Smooth muscle cell (in vitro differentiated cells): ENCODE measurements at regions not wholly inside any gene's neighbourhood (a gene's known extent, or its start where the extent isn't known, plus 50 kb on each side); places are given as distances from the start of the nearest gene placed in this dataset.

Source experiments
- DNase-seq: peaks from one replicate; lab custom pipeline; 2025; ENCODE audit not compliant: unreplicated experiment; lab: John Stamatoyannopoulos, UW
- H2AFZ ChIP-seq: fragments of 200-600 bp; sonication (generic); 2 replicates; pipeline ENCODE4 v1.6.0; 2016; ENCODE audit warnings: antibody characterized with exemption, low read depth, mild to moderate bottlenecking
- H3F3A ChIP-seq: fragments of 200-600 bp; sonication (generic); 2 replicates; pipeline ENCODE4 v1.6.0; 2017; ENCODE audit warnings: antibody characterized with exemption, low read depth
- H3K27ac ChIP-seq: fragments of 200-600 bp; sonication (generic); 2 replicates; pipeline ENCODE4 v1.5.1; 2016; ENCODE audit warnings: low read depth, mild to moderate bottlenecking
- H3K27me3 ChIP-seq: fragments of 200-600 bp; sonication (generic); 2 replicates; pipeline ENCODE4 v1.6.1; 2016; ENCODE audit warnings: low read depth, mild to moderate bottlenecking
- H3K36me3 ChIP-seq: fragments of 200-600 bp; sonication (generic); 2 replicates; pipeline ENCODE4 v1.5.1; 2016; ENCODE audit warnings: low read depth
- H3K4me1 ChIP-seq: fragments of 200-600 bp; sonication (generic); 2 replicates; pipeline ENCODE4 v1.5.1; 2016; ENCODE audit warnings: low read depth
- H3K4me2 ChIP-seq: fragments of 200-600 bp; sonication (generic); 2 replicates; pipeline ENCODE4 v1.6.0; 2016; ENCODE audit warnings: mild to moderate bottlenecking
- H3K4me3 ChIP-seq: fragments of 200-600 bp; sonication (generic); 2 replicates; pipeline ENCODE4 v1.5.1; 2016; ENCODE audit warnings: mild to moderate bottlenecking
- H3K79me2 ChIP-seq: fragments of 200-600 bp; sonication (generic); 2 replicates; pipeline ENCODE4 v1.6.0; 2016; ENCODE audit warnings: low read depth, mild to moderate bottlenecking
- H3K9ac ChIP-seq: fragments of 200-600 bp; sonication (generic); 2 replicates; pipeline ENCODE4 v1.6.0; 2016; ENCODE audit warnings: low read depth
- H3K9me3 ChIP-seq: fragments of 200-600 bp; sonication (generic); replicated peaks from 2 replicates; pipeline ENCODE4 v1.5.1; 2016; ENCODE audit warnings: low read depth
- H4K20me1 ChIP-seq: fragments of 200-600 bp; sonication (generic); 2 replicates; pipeline ENCODE4 v1.6.0; 2016; ENCODE audit warnings: low read depth
- WGBS: methylation state at CpG from one replicate; pipeline ENCODE4 v1.1.7; 2016; ENCODE audit warnings: low lambda C conversion rate; 5-methylcytosine and 5-hydroxymethylcytosine counted together
- TF ChIP-seq, protein P1 (sequence below): fragments of 200-600 bp; sonication (generic); IDR thresholded peaks from 2 replicates; pipeline ENCODE4 v1.5.1; 2017; ENCODE audit warnings: borderline replicate concordance, mild to moderate bottlenecking, antibody characterized with exemption; ENCODE audit not compliant: insufficient read depth, poor library complexity, severe bottlenecking

- Histone ChIP-seq H3F3A (peaks cover 73% of the 10 kb centered on the region), H3K36me3 (no peaks in the 10 kb centered on the region), H3K9ac (no peak overlapping the region), H3K27ac (peak overlapping the region; percentile 70), H2AFZ (peak overlapping the region; percentile 64), H3K27me3 (no peaks in the 10 kb centered on the region), H3K4me2 (peak overlapping the region; percentile 73), H3K9me3 (no peaks in the 10 kb centered on the region), H3K4me1 (peaks cover 33% of the 10 kb centered on the region), H3K4me3 (no peak overlapping the region), H4K20me1 (no peaks in the 10 kb centered on the region), H3K79me2 (peaks cover 8% of the 10 kb centered on the region)
- TF ChIP-seq, protein P1, sequence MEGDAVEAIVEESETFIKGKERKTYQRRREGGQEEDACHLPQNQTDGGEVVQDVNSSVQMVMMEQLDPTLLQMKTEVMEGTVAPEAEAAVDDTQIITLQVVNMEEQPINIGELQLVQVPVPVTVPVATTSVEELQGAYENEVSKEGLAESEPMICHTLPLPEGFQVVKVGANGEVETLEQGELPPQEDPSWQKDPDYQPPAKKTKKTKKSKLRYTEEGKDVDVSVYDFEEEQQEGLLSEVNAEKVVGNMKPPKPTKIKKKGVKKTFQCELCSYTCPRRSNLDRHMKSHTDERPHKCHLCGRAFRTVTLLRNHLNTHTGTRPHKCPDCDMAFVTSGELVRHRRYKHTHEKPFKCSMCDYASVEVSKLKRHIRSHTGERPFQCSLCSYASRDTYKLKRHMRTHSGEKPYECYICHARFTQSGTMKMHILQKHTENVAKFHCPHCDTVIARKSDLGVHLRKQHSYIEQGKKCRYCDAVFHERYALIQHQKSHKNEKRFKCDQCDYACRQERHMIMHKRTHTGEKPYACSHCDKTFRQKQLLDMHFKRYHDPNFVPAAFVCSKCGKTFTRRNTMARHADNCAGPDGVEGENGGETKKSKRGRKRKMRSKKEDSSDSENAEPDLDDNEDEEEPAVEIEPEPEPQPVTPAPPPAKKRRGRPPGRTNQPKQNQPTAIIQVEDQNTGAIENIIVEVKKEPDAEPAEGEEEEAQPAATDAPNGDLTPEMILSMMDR, result no peak
- 8% methylated on average over 9 of the region's 9 CpGs for WGBS
- no peak for DNase-seq
These were observed 178.9 kb upstream of the LYZL1 start for GRCh38 chr10:29109707-29110571.

GRCh38 chr10:29112827-29113615 is 175.8 kb upstream of the LYZL1 start:
- no peaks in the 10 kb centered on the region for H3K27me3 ChIP-seq
- no peak overlapping the region for H3K9ac ChIP-seq
- H2AFZ ChIP-seq, result peak overlapping the region; percentile 85
- 10% methylated on average over 13 of the region's 13 CpGs for WGBS
- H3K4me3 ChIP-seq, result peak overlapping the region; percentile 9
- DNase-seq, result no peak
- peak overlapping the region; percentile 76 for H3K4me2 ChIP-seq
- H3K9me3 ChIP-seq, result peaks cover 5% of the 10 kb centered on the region
- TF ChIP-seq, protein P1, result no peak
- no peaks in the 10 kb centered on the region for H3K36me3 ChIP-seq
- no peaks in the 10 kb centered on the region for H4K20me1 ChIP-seq
- peaks cover 50% of the 10 kb centered on the region for H3F3A ChIP-seq
- H3K4me1 ChIP-seq, result peaks cover 23% of the 10 kb centered on the region
- peaks cover under 1% of the 10 kb centered on the region for H3K79me2 ChIP-seq
- H3K27ac ChIP-seq, result peak overlapping the region; percentile 72

GRCh38 chr10:29113616-29113945 is 175.3 kb upstream of the LYZL1 start:
- Histone ChIP-seq H3K27me3 (no peaks in the 10 kb centered on the region), H4K20me1 (no peaks in the 10 kb centered on the region), H3K4me3 (no peak overlapping the region), H3K36me3 (no peaks in the 10 kb centered on the region), H3K9ac (no peak overlapping the region), H3K4me2 (peak overlapping the region; percentile 76), H2AFZ (peak overlapping the region; percentile 85), H3K79me2 (no peaks in the 10 kb centered on the region), H3F3A (peaks cover 48% of the 10 kb centered on the region), H3K4me1 (peaks cover 23% of the 10 kb centered on the region), H3K27ac (peak overlapping the region; percentile 72), H3K9me3 (peaks cover 5% of the 10 kb centered on the region)
- DNase-seq, result no peak
- TF ChIP-seq, protein P1, result no peak
- WGBS, result 17% methylated on average over 8 of the region's 8 CpGs
